NCI-H2196 (cell line): ENCODE measurements at regions not wholly inside any gene's neighbourhood (a gene's known extent, or its start where the extent isn't known, plus 50 kb on each side); places are given as distances from the start of the nearest gene placed in this dataset.
"Not testable (repeated sequence)": the region's sequence is repeated elsewhere in the genome, so short reads cannot be mapped to it uniquely, and the experiment has no call there.

ENCODE experiments used
- DNase-seq: peaks from one replicate; lab custom pipeline; 2025; ENCODE audit not compliant: unreplicated experiment; lab: John Stamatoyannopoulos, UW

DNA sequence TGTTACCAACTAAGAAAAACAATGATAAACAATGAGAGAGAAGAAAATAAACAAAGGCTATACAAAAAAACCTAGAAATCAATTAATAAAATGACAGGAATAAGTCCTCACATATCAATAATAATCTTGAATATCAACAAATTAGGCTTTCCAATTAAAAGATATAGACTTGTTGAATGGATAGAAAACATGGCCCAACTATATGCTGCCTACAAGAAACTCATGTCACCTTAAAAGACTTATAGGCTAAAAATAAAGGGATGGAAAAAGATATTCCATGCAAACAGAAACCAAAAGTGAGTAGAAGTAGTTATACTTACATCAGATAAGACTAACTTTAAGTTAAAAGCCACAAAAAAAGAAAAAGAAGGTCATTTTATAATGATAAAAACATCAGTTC is 183.9 kb downstream of the MYRFL start:
- DNase-seq = no peak

DNA sequence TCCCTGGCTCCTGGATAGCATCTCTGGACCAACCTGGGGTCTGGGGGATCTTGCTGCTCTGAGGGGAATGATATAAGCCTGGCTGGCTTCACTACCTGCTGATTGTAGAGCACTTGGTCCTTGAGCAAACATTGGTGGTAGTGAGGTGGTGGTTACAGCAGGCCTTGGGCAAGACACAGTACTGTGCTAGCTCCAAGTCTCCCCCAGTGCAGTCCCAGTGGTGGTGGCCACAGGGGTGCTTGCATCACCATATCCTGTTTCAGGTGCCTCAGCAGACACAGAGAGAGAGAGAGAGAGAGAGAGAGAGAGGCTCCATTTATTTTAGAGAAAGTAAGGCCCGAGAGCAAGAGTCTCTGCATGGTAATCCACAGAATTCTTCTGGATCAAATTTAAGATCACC is 186.3 kb downstream of the MYRFL start:
- DNase-seq = no peak

DNA sequence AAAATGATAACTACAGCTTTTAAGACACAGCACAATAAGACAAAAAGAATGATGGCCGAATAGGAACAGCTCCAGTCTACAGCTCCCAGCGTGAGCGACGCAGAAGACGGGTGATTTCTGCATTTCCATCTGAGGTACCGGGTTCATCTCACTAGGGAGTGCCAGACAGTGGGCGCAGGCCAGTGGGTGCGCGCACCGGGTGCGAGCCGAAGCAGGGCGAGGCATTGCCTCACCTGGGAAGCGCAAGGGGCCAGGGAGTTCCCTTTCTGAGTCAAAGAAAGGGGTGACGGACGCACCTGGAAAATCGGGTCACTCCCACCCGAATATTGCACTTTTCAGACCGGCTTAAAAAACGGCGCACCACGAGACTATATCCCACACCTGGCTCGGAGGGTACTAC is 188.0 kb downstream of the MYRFL start:
- DNase-seq = not testable (repeated sequence)

DNA sequence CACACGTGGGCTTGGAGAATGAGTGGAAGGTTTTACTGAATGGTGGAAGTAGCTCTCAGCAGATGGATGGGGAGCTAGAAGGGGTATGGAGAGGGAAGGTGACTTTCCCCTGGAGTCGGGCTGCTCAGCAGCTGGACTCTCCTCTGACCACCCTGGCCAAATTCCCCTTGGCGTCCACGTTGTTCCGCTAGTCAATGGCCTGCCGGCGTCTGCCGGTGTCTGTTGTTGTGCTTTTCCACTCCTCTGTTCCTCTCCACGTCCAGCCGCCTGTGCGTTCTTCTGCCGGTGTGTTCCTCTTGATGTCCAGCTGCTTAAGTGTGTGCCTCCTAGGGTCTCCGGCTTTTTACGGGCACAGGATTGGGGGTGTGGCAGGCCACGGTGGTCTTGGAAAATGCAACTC is 203.5 kb downstream of the MYRFL start:
- no peak for DNase-seq

DNA sequence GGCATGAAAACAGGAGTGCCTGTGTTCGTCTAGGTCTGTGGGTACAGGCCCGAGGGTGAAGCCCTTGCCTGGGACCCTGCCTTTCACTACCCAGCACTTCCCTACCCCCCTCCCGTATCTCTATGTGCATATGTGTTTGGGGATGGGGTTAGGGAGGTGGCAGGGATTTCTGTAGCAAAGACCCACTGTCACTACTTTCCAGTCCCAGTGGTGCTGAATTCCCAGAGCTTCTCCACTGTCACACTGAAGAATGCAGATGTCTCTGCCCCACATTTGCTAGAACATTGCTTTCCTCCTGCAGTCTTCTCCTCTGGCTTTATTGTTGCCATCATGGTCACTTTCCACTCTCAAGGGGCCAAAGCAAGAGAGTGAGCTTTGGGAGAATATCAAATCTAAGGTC is 203.9 kb downstream of the MYRFL start:
- no peak for DNase-seq

DNA sequence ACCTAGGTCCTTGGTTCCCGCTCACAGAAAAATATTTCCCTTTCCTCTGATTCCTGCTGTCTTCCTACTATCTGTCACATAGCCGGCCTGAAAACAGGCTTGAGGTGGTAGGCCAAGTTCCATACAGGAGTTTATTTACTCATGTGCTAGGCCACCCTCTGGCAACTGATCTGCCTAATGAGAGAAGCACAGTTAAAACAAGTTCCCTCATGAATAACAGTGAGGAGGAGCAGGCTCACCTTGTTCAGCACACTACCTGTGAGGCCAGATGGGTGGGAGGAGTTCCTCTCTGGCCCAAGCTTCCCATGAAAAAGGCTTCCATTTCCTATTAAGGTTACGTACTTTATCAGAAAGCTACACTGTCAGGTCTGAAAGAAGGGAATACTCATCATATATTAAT is 206.0 kb downstream of the MYRFL start:
- no peak for DNase-seq

DNA sequence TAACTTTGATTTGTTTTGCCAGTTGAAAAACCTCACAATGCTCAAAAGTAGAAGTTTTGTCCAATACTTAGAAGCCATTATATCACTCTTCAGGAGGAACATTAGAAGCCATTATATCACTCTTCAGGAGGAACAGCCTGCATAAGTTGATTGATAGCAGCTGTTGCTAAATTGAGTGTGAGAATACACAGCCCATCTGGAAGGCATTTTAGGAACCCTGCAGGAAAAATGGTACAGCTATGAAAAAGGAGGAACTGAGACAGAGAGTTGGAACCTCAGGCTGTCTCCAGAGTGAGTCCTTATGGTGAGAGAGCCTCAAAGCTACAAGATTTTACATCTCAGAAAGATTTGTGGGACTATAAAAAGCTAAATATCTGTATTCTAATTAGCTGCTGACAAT is 207.0 kb downstream of the MYRFL start:
- no peak for DNase-seq

DNA sequence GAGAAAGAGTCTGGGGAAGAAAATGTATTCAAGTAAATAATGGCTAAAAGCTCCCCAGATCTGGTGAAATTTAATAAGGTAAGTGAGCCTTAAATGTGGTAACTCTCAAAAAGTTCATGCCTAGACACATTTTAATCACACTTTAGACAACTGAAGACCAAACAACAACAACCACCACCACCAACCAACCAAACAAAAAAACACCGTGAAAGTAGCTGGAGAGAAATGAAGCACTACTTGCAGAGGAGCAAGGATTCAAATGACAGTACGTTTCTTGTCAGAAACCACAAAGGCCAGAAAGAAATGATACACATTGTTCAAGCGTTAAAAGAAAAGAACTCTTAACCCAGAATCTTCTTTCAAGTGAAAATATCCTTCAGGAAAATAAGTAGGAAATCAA is 208.3 kb downstream of the MYRFL start:
- no peak for DNase-seq

DNA sequence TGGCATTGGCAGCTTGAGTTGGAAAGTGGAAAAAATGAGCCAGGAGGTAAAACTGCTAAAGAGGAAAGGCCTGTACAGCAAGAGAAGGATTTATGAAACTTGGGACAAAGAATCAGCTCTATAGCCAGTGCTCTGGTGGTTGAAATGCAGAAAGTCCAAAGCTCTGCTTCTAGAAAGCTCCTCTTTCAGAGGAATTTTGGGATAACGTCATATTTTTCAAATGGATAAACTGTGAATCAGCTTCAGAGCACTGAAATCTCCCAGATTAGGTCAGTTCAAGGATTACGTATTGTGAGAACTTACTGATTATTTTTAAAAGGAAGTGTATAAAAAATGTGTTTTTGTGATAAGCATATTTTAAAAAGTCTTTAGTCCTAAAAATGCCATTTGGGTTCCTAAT is 203.1 kb upstream of the CNOT2 start:
- no peak for DNase-seq

DNA sequence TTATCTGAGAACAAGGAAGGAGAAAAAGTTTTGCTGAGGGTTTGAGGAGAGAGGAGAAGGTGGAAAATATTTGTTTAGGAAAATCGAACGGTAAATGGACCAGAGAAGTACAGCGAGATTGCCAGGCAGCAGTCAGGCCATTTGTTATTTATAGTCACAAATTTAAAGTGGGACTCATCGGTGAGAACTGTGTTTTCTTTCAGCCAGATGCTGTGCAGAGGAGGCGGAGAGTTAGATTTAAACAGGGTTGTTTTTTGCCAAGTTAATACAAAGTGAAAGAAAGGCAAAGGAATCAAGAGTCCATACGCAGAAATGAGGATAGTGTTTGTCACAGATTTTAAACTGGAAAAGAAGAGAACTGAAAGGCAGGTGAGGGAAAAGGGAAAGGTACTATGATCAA is 200.6 kb upstream of the CNOT2 start:
- no peak for DNase-seq

DNA sequence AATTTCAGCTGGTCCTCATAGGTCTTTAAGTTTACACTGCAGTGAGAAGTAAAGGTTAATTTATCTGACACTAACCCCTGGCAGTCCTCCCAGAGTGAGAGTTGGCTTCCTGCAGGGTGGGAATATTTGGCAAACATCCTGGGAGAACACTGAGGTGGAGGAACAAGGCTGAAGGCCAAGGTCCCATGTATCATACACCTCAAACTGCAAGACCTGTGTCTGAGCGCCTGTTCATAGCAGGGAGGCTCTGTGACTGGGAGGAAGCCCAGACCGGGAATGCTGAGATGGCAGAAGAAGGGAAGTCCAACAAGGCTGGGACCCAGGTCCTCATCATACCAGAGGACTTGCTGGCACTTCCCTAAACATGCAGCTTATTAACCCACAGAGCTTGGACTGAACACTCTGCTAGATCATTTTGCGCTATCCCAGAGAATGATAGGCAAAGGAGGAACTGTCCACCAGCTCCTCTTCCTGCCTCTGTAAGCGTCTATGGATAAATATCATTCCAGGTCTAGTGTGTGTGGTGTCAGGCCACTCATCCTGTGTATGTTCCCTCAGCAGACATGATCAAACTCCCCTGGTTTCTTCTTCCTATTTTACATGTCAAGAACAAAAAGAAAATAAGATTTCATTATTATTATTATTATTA is 199.6 kb upstream of the CNOT2 start:
- DNase-seq = no peak

DNA sequence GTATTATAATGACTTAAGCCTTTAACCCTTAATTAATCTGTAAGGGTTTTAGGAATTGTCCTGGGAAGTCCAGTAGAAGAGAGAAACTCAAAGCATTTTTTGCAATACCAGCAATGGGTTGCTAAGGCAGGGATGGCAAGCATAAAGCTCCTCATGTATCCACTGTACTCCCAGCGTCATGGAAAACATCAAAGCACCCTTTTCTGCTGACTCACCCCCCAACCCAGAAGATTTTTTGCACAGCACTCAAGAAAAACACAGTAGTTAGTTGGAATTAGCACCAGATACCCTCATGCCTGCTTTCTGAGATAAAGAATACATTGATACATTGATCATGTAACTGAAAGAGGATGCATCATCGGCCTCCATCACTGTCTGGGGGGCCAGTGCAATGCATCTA is 199.1 kb upstream of the CNOT2 start:
- no peak for DNase-seq

GRCh38 chr12:70045036-70045435 is 198.2 kb upstream of the CNOT2 start:
- DNase-seq = no peak

GRCh38 chr12:70045514-70045913 is 197.7 kb upstream of the CNOT2 start:
- DNase-seq = no peak

- DNase-seq = no peak
Observed at GRCh38 chr12:70048521-70049250, 194.5 kb upstream of the CNOT2 start.

- DNase-seq = no peak
Observed at GRCh38 chr12:70049596-70050360, 193.5 kb upstream of the CNOT2 start.

- DNase-seq = no peak
Observed at GRCh38 chr12:70052476-70052875, 190.8 kb upstream of the CNOT2 start.

- no peak for DNase-seq
Observed at GRCh38 chr12:70052931-70053497, 190.2 kb upstream of the CNOT2 start.

- DNase-seq = no peak
Observed at GRCh38 chr12:70059373-70059772, 183.9 kb upstream of the CNOT2 start.

GRCh38 chr12:70060634-70061033 is 182.6 kb upstream of the CNOT2 start:
- no peak for DNase-seq

DNA sequence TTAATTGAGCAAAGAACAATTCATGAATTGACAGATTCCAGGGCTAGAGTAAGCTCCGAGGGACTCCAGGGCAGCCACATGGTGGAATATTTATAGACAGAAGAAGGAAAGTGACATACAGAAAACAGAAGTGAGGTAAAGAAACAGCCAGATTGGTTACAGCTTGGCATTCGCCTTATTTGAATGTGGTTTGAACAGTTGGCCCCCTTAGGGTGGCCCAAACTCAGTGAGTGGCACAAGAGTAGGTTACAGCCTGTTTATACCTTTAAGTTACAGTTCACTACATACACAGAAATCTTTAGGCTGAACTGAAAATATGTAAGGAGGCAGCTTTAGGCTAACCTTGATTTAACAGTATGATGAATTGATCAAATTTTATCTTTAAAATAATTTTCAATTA is 174.5 kb upstream of the CNOT2 start:
- DNase-seq = no peak
